Inflammatory macrophage treated with lipopolysaccharide for 1 hour (primary cell): ENCODE measurements at regions not wholly inside any gene's neighbourhood (a gene's known extent, or its start where the extent isn't known, plus 50 kb on each side); places are given as distances from the start of the nearest gene placed in this dataset.
"Not testable (repeated sequence)": the region's sequence is repeated elsewhere in the genome, so short reads cannot be mapped to it uniquely, and the experiment has no call there.

Experiments
- DNase-seq, 2 donors: peaks; one replicate each; pipeline ENCODE4 v3.0.0-alpha.2; 2020 to 2022

GRCh38 chr6:139448998-139449610 lies 74.7 kb upstream of the CITED2 start:
- DNase-seq = no peak

- no peak for DNase-seq
Measured at GRCh38 chr6:139448051-139448649, 73.7 kb upstream of the CITED2 start.

- no peak for DNase-seq
Measured at GRCh38 chr6:139447656-139447975, 73.2 kb upstream of the CITED2 start.

GRCh38 chr6:139446768-139447655 lies 72.6 kb upstream of the CITED2 start:
- no peak for DNase-seq

GRCh38 chr6:139446138-139446715 lies 71.8 kb upstream of the CITED2 start:
- DNase-seq = no peak

GRCh38 chr6:139444273-139444787 lies 69.9 kb upstream of the CITED2 start:
- not testable (repeated sequence) for DNase-seq

GRCh38 chr6:139443231-139444112 lies 69.0 kb upstream of the CITED2 start:
- no peak for DNase-seq

- peak; percentile 42 to 48 for DNase-seq
Measured at GRCh38 chr6:139442188-139442671, 67.8 kb upstream of the CITED2 start.

GRCh38 chr6:139439349-139439748 lies 64.9 kb upstream of the CITED2 start:
- no peak for DNase-seq

GRCh38 chr6:139438775-139439174 lies 64.3 kb upstream of the CITED2 start:
- DNase-seq = no peak

- no peak for DNase-seq
Measured at GRCh38 chr6:139436957-139437348, 62.5 kb upstream of the CITED2 start.

GRCh38 chr6:139436200-139436956 lies 61.9 kb upstream of the CITED2 start:
- DNase-seq = no peak

- peak; percentile 67 to 84 for DNase-seq
Measured at GRCh38 chr6:139433631-139434419, 59.4 kb upstream of the CITED2 start.

- DNase-seq = no peak
Measured at GRCh38 chr6:139431602-139431956, 57.1 kb upstream of the CITED2 start.

- DNase-seq = peak in 1 of 2 donors; percentile 41
Measured at GRCh38 chr6:139430899-139431601, 56.6 kb upstream of the CITED2 start.

GRCh38 chr6:139429580-139430145 lies 55.2 kb upstream of the CITED2 start:
- DNase-seq = peak in 1 of 2 donors; percentile 46

- DNase-seq = no peak
Measured at GRCh38 chr6:139427199-139427598, 52.8 kb upstream of the CITED2 start.

- no peak for DNase-seq
Measured at GRCh38 chr6:139426795-139427194, 52.3 kb upstream of the CITED2 start.

- no peak for DNase-seq
Measured at GRCh38 chr6:139425780-139426179, 51.3 kb upstream of the CITED2 start.
